ENCODE measurements at regions not wholly inside any gene's neighbourhood (a gene's known extent, or its start where the extent isn't known, plus 50 kb on each side); places are given as distances from the start of the nearest gene placed in this dataset.
"Not testable (repeated sequence)": the region's sequence is repeated elsewhere in the genome, so short reads cannot be mapped to it uniquely, and the experiment has no call there.

DNA sequence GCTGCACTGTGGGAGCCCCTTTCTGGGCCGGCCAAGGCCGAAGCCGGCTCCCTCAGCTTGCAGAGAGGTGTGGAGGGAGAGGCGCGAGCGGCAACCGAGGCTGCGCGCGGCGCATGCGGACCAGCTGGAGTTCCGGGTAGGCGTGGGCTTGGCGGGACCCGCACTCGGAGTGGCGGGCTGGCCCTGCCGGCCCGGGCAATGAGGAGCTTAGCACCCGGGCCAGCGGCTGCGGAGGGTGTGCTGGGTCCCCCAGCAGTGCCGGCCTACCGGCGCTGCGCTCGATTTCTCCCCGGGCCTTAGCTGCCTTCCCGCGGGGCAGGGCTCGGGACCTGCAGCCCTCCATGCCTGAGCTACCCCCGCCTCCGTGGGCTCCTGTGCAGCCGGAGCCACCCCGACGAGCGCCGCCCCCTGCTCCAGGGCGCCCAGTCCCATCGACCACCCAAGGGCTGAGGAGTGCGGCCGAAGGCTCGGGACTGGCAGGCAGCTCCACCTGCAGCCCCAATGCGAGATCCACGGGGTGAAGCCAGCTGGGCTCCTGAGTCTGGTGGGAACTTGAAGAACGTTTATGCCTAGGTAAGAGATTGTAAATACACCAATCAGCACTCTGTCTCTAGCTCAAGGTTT, 777.9 kb downstream of the CDH11 start:
- DNase-seq = not testable (repeated sequence)

GRCh38 chr16:64343061-64343819, 778.6 kb downstream of the CDH11 start:
- DNase-seq = no peak

DNA sequence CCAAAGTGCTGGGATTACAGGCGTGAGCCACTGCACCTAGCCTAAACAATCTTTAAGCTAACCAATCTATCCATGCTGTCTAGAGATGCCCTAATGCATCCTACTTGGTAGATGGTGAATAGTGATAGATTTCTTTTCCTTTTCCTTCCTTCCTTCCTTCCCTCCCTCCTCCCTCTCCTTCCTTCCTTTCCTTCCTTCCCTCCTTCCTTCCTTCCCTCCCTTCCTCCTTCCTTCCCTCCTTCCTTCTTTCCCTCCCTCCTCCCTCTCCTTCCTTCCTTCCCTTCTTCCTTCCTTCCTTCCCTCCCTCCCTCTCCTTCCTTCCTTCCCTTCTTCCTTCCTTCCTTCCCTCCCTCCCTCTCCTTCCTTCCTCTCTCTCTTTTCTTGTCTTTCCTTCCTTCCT, 780.5 kb downstream of the CDH11 start:
- not testable (repeated sequence) for DNase-seq

GRCh38 chr16:64339052-64339770, 782.7 kb downstream of the CDH11 start:
- no peak for DNase-seq

DNA sequence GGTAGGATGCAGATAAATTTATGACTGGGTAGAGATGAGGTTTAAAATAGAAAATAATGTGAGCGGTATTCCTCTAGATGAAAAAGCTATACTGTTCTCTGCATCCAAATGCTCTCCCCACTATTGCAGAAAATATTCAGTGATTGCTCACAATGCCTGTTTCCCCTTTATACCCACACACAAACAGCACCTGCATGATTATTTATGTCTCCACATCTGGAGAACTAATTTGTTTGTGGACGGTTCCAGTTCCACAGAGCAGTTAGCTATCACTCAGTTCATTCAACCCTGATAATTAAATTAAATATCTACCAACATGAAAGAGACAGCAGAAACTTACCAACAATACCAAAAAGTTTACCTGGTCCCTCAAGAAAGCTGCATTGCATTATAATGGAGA, 800.0 kb downstream of the CDH11 start:
- no peak for DNase-seq

DNA sequence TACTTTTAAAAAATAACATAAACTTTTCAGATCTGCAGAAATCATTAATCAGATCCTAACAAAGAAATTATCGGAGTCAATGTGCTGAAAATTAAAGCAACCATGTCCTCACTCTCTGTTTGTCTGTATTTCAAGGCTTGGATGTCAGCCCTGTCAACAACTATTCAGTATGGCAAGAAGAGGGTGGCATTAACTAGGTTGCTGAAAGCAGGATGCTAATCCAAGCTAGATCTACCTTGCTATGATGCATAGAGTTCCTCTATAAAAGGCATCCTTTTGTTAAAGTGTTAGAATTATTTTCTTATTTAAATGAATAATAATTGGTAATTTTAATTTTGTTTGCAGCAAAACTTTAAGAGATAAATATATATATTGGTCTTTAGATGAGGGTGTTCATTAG, 800.8 kb downstream of the CDH11 start:
- no peak for DNase-seq

GRCh38 chr16:64317601-64318000, 804.3 kb downstream of the CDH11 start:
- DNase-seq = no peak

GRCh38 chr16:64313726-64314125, 808.1 kb downstream of the CDH11 start:
- DNase-seq = no peak

GRCh38 chr16:64312980-64313379, 808.9 kb downstream of the CDH11 start:
- DNase-seq = no peak

DNA sequence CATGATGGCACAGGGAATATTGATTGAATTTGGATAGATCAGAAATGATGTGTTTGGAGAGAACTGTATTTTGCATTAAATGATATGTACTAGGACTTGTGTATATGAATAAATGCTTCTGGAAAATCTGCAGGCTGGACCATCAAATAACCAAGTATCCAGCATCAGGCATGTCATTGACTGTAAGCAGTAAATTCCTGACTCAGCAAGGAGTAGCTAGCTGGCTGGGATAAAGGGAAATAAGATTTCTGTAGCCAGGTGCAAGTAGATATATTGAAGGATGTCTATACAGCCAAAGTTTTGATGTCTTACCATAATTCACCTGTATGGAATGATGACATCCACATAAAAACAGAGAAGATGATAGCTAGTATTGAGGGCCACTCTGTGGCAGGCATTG, 809.6 kb downstream of the CDH11 start:
- DNase-seq = no peak

GRCh38 chr16:64311241-64311640, 810.6 kb downstream of the CDH11 start:
- no peak for DNase-seq

GRCh38 chr16:64309398-64310110, 812.3 kb downstream of the CDH11 start:
- no peak for DNase-seq

DNA sequence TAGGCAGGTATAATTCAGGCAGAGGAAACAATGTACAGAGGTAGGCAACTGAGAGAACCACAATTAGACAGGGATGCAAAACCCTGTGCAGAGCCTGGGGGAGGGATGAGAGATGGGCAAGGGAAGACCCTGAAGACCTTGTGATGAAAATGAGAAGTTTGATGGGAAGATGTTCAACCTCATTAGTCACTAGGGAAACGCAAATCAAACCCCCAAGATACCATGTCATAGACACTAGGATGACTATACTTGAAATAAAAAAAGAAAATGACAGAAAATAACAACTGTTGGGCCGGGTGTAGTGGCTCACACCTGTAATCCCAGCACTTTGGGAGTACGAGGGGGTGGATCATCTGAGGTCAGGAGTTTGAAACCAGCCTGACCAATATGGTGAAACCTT, 813.1 kb downstream of the CDH11 start:
- DNase-seq = no peak

DNA sequence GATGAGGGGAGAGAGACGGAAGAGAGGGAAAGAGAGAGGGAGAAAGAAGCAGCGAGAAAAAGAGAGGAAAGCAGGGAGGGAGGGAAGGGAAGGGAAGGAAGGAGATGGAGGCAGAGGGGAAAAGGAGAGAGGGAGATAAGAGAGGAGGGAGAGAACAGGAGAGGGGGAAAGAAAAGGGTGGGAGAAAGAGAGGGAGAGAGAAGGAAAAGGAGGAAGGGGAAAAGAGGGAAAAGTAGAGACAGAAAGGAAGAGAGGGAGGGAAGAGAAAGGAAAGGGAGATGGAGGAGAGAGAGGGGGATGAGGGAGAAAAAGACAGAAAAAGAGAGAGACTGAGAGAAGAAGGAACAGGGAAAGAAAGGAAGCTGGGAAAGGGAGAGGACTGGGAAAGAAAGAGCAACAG, 814.4 kb downstream of the CDH11 start:
- no peak for DNase-seq

DNA sequence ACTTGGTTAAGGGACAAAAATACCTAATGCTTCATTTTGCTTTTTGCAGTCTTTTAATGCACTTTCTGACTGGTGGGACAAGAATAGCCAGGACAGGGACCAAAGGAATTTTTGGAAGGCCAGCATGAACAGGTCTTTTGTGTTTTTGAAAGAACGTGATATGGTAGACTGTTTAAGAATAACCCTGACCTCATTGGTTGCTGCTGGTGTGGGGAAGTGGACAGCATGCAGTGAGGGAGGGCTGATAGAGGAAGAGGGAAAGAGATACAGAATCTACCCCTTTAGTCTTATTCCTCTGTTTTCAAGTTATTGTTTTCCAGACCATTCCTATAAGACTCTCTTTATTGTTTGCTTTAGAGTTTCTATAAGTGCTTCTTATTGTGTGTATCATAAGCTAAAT, 816.2 kb downstream of the CDH11 start:
- no peak for DNase-seq

DNA sequence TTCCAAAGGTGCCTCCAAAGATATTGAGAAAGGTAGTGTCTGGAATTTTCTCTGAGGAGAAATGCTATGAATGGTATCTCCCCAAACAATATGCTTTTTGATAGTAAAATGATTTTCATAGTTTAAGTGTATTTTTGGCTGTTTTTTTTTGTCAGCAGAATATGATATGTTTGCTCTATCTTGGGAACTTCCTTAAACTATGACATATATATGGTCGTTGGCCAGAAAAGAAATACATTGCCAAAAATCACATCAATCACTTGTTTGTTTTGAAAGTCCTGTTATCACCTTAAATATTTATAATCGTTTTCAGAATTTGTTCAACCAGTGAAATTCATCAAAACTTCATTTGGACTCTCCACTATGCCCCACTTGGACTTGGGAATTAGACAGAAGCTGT, 816.9 kb downstream of the CDH11 start:
- no peak for DNase-seq

- no peak for DNase-seq
These were observed 817.5 kb downstream of the CDH11 start for GRCh38 chr16:64304396-64304795.

DNA sequence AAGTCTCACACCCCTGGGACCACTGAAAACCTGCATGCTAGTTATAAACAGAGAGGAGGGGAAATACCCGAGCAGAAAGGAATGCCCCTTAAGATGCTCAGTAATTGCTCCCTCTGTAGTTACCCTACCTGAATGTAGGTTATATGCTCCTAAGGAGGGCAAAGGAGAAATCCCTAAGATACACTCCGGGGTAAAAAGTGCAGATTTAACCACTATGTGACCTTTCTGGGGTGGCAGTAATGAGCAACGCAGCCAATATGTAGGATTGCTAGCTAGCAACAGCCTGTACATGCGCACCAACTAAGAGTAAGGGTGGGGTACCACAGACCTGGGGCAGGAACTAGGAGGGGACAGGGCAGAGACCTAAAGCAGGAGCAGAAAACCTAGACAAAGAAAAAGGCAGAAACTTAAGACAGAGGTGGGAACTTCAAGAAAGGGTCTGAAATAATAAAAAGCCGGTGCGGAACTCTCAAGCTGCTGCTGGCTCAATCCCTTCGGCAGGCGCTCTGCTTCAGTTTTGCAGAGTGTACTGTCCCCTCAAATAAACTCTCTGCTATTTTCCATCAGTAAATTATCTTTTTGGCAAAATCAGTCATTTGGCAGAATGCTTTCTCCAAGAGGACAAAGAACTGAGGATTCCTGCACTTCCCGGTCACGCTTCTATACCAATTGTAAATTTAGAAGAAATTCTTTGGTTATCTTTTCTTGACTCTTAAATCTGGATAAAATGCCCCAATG, 823.8 kb downstream of the CDH11 start:
- DNase-seq = no peak

DNA sequence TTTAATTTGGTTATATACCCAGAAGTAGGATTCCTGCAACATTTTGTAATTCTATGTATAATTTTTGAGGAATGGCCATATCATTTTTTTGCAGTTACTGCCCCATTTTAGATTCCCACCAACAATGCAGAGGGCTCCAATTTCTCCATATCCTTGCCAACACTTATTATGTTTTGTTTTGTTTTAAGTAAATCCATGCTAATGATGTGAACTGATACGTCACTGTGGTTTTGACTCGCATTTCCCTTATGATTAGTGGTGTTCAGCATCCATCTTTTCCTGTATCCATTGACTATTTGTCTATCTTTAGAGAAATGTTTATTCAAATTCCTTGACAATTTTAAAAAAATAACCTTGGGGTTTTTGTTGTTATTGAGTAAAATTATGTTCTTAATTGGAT, 826.4 kb downstream of the CDH11 start:
- DNase-seq = no peak

GRCh38 chr16:64292953-64293352, 828.9 kb downstream of the CDH11 start:
- no peak for DNase-seq

- no peak for DNase-seq
These were observed 829.7 kb downstream of the CDH11 start for GRCh38 chr16:64292161-64292560.

DNA sequence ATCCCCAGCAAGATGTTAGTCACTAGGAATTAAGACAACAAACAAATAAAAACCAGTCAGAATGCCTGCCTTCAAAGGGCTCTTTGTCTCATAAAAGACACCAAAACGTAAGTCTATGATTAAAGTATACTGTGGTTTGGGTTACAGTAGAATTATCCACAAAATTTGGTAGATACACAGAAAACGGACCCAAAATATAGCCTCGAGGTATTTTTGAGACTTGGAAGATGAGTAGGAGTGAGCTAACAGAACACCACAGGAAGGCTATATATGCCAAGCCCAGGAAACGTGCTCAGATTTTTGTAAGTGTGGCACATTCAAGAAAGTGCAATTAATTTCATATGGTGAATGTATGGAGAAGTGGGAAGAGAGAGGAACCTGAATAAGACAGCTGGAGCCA, 831.4 kb downstream of the CDH11 start:
- no peak for DNase-seq
